ENCODE measurements at regions not wholly inside any gene's neighbourhood (a gene's known extent, or its start where the extent isn't known, plus 50 kb on each side); places are given as distances from the start of the nearest gene placed in this dataset.

- intact Hi-C loops (cut with micrococcal nuclease): no loop called here
- TF ChIP-seq, protein P1, sequence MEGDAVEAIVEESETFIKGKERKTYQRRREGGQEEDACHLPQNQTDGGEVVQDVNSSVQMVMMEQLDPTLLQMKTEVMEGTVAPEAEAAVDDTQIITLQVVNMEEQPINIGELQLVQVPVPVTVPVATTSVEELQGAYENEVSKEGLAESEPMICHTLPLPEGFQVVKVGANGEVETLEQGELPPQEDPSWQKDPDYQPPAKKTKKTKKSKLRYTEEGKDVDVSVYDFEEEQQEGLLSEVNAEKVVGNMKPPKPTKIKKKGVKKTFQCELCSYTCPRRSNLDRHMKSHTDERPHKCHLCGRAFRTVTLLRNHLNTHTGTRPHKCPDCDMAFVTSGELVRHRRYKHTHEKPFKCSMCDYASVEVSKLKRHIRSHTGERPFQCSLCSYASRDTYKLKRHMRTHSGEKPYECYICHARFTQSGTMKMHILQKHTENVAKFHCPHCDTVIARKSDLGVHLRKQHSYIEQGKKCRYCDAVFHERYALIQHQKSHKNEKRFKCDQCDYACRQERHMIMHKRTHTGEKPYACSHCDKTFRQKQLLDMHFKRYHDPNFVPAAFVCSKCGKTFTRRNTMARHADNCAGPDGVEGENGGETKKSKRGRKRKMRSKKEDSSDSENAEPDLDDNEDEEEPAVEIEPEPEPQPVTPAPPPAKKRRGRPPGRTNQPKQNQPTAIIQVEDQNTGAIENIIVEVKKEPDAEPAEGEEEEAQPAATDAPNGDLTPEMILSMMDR (IDR thresholded peaks at IDR 0.05): no peak
- Mint-ChIP-seq H3K27me3 (ENCODE audit: low read depth in 3 of 3) (peaks cover 0 to 7% (median 1%) of the 10 kb centered on the region in 3 donors), H3K27ac (peak overlapping the region; percentile 72 to 92 (median 91)), H3K4me1 (peaks cover 25% of the 10 kb centered on the region), H3K9me3 (peaks cover 5 to 18% (median 7%) of the 10 kb centered on the region in 7 donors), H3K36me3 (no peaks in the 10 kb centered on the region), H3K4me3 (peak overlapping the region; percentile 37 to 71)
- H3K4me1 ChIP-seq (ENCODE audit: control insufficient read depth in 1 of 2, insufficient read depth in 2 of 2, low read length in 2 of 2): peaks cover 13 to 24% of the 10 kb centered on the region in 2 donors
- H3K79me2 ChIP-seq (ENCODE audit: insufficient read depth, low read length): no peaks in the 10 kb centered on the region
- no peaks in the 10 kb centered on the region for H4K20me1 ChIP-seq (ENCODE audit: insufficient read depth, low read length)
- H3K9ac ChIP-seq (ENCODE audit: insufficient read depth, low read length, poor library complexity, severe bottlenecking): peak overlapping the region; percentile 46
- peak overlapping the region; percentile 45 for H3K4me2 ChIP-seq (replicated peaks; ENCODE audit: extremely low read depth, low read length, poor library complexity, severe bottlenecking)
- H3K27ac ChIP-seq (ENCODE audit: low read depth in 1 of 2, low read length in 2 of 2): peak overlapping the region; percentile 60 to 83
- peak in 2 of 3 donors; percentile 20 to 36 for DNase-seq
- no peaks in the 10 kb centered on the region for H3K9me3 ChIP-seq (replicated peaks in 1 of 2; ENCODE audit: control insufficient read depth in 1 of 2, insufficient read depth in 1 of 2, low read length in 2 of 2)
- H3K4me3 ChIP-seq (replicated peaks in 1 of 3; ENCODE audit: low read depth in 2 of 3, low read length in 3 of 3): peak overlapping the region in 1 of 3 experiments; percentile 55
- no peaks in the 10 kb centered on the region for H3K36me3 ChIP-seq (replicated peaks in 1 of 2; ENCODE audit: control insufficient read depth in 1 of 2, insufficient read depth in 2 of 2, low read length in 2 of 2)
- peak overlapping the region; percentile 85 for H2AFZ ChIP-seq (ENCODE audit: insufficient read depth, low read depth, low read length, poor library complexity, severe bottlenecking)
- WGBS (ENCODE audit: insufficient coverage): 0% methylated on average over 4 of the region's 7 CpGs
- H3K27me3 ChIP-seq (ENCODE audit: control insufficient read depth in 2 of 2, insufficient read depth in 2 of 2, low read length in 2 of 2): no peaks in the 10 kb centered on the region
Measured at GRCh38 chr2:9681427-9681817, 50.6 kb upstream of the YWHAQ start.

DNA sequence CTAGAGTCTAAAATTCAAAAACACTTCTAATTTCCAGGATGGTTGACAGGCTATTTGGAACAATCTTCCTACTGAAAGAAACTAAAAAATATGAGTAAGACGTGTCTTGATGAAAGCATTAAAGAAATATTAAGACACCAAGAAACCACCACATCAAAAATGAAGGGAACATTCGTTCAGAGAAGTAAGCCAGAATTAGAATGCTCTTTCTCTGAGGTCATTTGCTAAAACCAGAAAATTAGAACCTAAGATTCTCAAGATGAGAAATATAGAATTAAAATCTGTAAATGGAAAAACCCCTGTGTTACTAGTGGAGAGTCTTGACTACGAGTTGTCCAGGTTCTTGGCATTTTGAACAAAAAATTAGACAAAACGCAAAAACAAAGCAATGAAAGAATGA lies 54.8 kb upstream of the YWHAQ start:
- Histone ChIP-seq H4K20me1 (ENCODE audit: insufficient read depth, low read length) (no peaks in the 10 kb centered on the region), H3K4me3 (replicated peaks in 1 of 3; ENCODE audit: low read depth in 2 of 3, low read length in 3 of 3) (no peak overlapping the region), H3K79me2 (ENCODE audit: insufficient read depth, low read length) (no peaks in the 10 kb centered on the region), H3K9me3 (replicated peaks in 1 of 2; ENCODE audit: control insufficient read depth in 1 of 2, insufficient read depth in 1 of 2, low read length in 2 of 2) (no peaks in the 10 kb centered on the region), H3K27ac (ENCODE audit: low read depth in 1 of 2, low read length in 2 of 2) (no peak overlapping the region), H3K9ac (ENCODE audit: insufficient read depth, low read length, poor library complexity, severe bottlenecking) (no peak overlapping the region), H3K27me3 (ENCODE audit: control insufficient read depth in 2 of 2, insufficient read depth in 2 of 2, low read length in 2 of 2) (no peaks in the 10 kb centered on the region), H2AFZ (ENCODE audit: insufficient read depth, low read depth, low read length, poor library complexity, severe bottlenecking) (no peak overlapping the region), H3K4me2 (replicated peaks; ENCODE audit: extremely low read depth, low read length, poor library complexity, severe bottlenecking) (no peak overlapping the region), H3K4me1 (ENCODE audit: control insufficient read depth in 1 of 2, insufficient read depth in 2 of 2, low read length in 2 of 2) (peaks cover 12 to 23% of the 10 kb centered on the region in 2 donors), H3K36me3 (replicated peaks in 1 of 2; ENCODE audit: control insufficient read depth in 1 of 2, insufficient read depth in 2 of 2, low read length in 2 of 2) (no peaks in the 10 kb centered on the region)
- Mint-ChIP-seq H3K27me3 (ENCODE audit: low read depth in 3 of 3) (peaks cover 0 to 9% (median 3%) of the 10 kb centered on the region in 3 donors), H3K9me3 (no peaks in the 10 kb centered on the region), H3K27ac (no peak overlapping the region), H3K36me3 (no peaks in the 10 kb centered on the region), H3K4me3 (no peak overlapping the region), H3K4me1 (peaks cover 20% of the 10 kb centered on the region)
- TF ChIP-seq, protein P1 (IDR thresholded peaks at IDR 0.05): no peak
- no peak for DNase-seq
- WGBS (ENCODE audit: insufficient coverage): no CpG with 5 or more reads among the region's 4 CpGs
- intact Hi-C loops (cut with micrococcal nuclease): no loop called here
